ENCODE measurements at regions not wholly inside any gene's neighbourhood (a gene's known extent, or its start where the extent isn't known, plus 50 kb on each side); places are given as distances from the start of the nearest gene placed in this dataset.

DNA sequence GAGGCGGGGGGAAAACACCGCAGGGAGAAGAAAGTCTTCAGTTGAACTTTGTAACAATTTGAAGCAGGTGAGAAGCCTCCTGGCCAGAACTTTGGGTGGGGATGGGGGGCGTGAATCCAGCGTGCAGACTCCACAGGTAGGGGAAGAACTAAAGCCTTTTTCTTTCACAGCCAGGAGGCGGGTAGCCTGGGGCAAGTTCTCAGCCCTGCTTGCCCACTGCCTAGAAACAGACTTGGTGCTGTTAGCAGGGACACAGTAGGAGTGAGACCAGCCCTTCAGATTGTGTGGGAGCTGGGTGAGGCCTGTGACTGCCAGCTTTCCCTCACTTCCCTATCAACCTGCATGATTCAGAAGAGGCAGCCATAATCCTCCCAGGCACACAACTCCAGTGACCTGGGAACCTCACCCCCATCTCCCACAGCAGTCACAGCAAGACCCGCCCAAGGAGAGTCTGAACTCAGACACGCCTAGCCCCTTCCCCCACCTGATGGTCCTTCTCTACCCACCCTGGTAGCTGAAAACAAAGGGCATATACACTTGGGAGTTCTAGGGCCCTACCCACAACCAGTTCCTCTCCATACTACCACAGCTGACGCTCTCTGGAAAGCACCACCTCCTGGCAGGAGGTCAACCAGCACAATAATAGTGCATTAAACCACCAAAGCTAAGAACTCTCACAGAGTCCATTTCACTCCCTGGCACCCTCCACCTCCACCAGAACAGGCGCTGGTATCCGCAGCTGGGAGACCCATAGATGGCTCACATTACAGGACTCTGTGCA lies 83.5 kb upstream of the CDC42BPA start:
- no peaks in the 10 kb centered on the region for H3K9me3 ChIP-seq
- TF ChIP-seq, protein P1, sequence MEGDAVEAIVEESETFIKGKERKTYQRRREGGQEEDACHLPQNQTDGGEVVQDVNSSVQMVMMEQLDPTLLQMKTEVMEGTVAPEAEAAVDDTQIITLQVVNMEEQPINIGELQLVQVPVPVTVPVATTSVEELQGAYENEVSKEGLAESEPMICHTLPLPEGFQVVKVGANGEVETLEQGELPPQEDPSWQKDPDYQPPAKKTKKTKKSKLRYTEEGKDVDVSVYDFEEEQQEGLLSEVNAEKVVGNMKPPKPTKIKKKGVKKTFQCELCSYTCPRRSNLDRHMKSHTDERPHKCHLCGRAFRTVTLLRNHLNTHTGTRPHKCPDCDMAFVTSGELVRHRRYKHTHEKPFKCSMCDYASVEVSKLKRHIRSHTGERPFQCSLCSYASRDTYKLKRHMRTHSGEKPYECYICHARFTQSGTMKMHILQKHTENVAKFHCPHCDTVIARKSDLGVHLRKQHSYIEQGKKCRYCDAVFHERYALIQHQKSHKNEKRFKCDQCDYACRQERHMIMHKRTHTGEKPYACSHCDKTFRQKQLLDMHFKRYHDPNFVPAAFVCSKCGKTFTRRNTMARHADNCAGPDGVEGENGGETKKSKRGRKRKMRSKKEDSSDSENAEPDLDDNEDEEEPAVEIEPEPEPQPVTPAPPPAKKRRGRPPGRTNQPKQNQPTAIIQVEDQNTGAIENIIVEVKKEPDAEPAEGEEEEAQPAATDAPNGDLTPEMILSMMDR (IDR thresholded peaks at IDR 0.05) = no peak
- H3K27ac ChIP-seq = no peak overlapping the region
- H3K4me3 ChIP-seq = no peak overlapping the region
- ATAC-seq = no peak
- no peaks in the 10 kb centered on the region for H3K36me3 ChIP-seq
- intact Hi-C loops (cut with DNase I) = no loop called here
- no peaks in the 10 kb centered on the region for H3K27me3 ChIP-seq
- H3K4me1 ChIP-seq = peaks cover 0 to 5% of the 10 kb centered on the region in 2 donors
- DNase-seq = no peak

DNA sequence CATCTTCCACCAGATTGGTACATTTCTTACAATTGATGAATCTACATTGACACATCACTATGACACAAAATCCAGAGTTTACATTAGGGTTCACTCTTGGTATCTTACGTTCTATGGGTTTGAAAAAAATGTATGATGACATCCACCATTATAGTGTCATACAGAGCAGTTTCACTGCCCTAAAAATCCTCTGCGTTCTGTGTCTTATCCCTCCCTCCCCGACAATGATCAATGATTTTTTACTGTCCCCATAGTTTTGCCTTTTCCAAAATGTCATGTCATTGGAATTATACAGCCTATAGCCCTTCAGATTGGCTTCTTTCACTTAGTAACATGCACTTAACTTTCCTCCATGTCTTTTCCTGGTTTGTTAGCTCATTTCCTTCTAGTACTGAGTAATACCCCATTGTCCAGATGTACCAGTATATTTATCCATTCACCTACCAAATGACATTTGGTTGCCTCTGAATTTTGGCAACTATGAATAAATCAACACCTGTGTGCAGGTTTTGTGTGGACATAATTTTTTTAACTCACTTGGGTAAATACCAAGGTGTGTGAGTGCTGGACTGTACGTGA lies 80.9 kb upstream of the CDC42BPA start:
- no peaks in the 10 kb centered on the region for H3K9me3 ChIP-seq
- H3K4me1 ChIP-seq = peaks cover 0 to 5% of the 10 kb centered on the region in 2 donors
- intact Hi-C loops (cut with DNase I) = no loop called here
- ATAC-seq (no peak), DNase-seq (no peak)
- TF ChIP-seq, protein P1 (IDR thresholded peaks at IDR 0.05) = no peak
- H3K4me3 ChIP-seq = no peak overlapping the region
- no peaks in the 10 kb centered on the region for H3K36me3 ChIP-seq
- no peak overlapping the region for H3K27ac ChIP-seq
- H3K27me3 ChIP-seq = no peaks in the 10 kb centered on the region

DNA sequence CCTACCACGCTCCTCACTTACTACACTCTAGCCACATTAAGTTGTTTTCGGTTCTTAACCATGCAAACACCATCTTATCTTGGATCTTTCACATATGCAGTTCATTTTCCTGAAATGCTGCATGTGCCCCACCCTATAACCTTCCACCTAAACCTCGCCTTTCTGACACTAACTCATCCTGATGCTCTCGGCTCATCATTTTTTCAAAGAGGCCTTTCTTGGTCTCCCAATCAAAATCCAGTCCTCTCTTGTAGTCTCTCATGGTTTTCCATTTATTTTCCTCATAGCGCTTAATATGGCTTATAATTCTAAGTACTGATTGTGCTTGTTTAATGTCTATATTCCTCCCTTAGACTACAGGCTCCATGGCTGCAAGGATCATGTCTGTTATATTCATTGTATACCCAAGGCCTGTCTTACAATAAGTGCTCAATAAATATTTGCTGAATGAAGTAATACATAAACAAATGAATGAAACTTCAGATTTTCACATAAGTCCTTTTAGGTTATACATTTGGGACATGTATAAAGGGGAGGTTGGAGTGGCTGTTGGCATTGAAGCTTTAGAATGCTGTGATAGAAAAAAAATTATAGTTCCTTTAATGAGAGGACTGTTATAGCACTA lies 79.2 kb upstream of the CDC42BPA start:
- H3K27ac ChIP-seq = no peak overlapping the region
- ATAC-seq (peak; percentile 10), DNase-seq (no peak)
- intact Hi-C loops (cut with DNase I) = no loop called here
- TF ChIP-seq, protein P1 (IDR thresholded peaks at IDR 0.05) = no peak
- no peak overlapping the region for H3K4me3 ChIP-seq
- no peaks in the 10 kb centered on the region for H3K27me3 ChIP-seq
- no peaks in the 10 kb centered on the region for H3K36me3 ChIP-seq
- no peaks in the 10 kb centered on the region for H3K9me3 ChIP-seq
- H3K4me1 ChIP-seq = peaks cover 0 to 5% of the 10 kb centered on the region in 2 donors

DNA sequence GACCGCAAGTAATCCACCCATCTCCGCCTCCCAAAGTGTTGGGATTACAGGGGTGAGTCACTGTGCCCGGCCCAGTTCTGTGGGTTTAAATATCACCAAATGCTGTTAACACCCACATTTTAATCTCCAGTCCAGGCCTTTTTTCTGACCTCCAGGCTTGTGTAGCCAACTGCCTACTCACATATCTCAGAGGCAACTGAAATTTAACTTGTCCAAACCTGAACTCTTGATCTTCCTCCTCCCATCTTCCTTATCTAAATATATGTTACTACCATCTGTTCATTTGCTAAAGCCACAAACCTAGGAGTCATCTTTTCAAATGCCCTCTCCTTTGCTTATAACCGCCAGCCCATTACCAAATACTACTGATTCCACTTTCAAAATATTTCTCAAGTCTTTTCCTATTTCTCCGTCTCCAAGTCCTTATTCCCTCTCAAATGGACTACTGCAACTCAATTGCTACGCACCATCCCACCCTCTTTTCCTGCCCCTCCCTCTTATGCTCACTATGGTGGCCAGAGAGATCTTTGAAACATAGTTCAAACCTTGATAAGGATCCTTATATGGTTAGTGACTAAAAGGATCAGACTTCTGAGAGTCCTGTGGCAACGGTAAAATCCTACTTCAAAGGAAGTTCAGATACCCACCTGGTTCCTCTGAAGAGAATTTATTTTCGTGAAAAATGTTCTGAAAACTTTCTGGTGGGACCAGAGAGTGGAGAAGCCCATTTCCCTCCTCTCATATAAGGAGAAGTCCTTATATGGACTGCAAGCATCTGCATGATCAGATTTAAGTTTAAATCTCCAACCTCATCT lies 78.5 kb upstream of the CDC42BPA start:
- TF ChIP-seq, protein P1 (IDR thresholded peaks at IDR 0.05) = no peak

More for the DNA sequence above, 78.5 kb upstream of the CDC42BPA start:
- DNase-seq (no peak), ATAC-seq (peak; percentile 72)
- Histone ChIP-seq H3K9me3 (no peaks in the 10 kb centered on the region), H3K4me1 (peaks cover 0 to 5% of the 10 kb centered on the region in 2 donors), H3K27me3 (no peaks in the 10 kb centered on the region), H3K27ac (no peak overlapping the region), H3K4me3 (no peak overlapping the region), H3K36me3 (no peaks in the 10 kb centered on the region)
- intact Hi-C loops (cut with DNase I) = no loop called here

Measured in left lung (tissue), 4 donors.